Natural killer cell (primary cell): ENCODE measurements at regions not wholly inside any gene's neighbourhood (a gene's known extent, or its start where the extent isn't known, plus 50 kb on each side); places are given as distances from the start of the nearest gene placed in this dataset.

Source experiments
- ATAC-seq, 3 donors: fragments of 150-1000 bp in 2 of 3; fragments of 200-7000 bp in 1 of 3; cut with Tn5 transposase; 1 replicate in 1 of 3; 2 replicates in 2 of 3; pipeline ENCODE4 v1.10.0; 2021; ENCODE audit warnings: mild to moderate bottlenecking in 2 of 3, moderate library complexity in 2 of 3
- DNase-seq, 2 donors: peaks; one replicate each; pipeline versions ENCODE4 v3.0.0 to v3.0.0-alpha.2; 2013 to 2021; ENCODE audit warnings: mixed read lengths in 1 of 2
- H3K27ac ChIP-seq: one replicate; pipeline ENCODE4 v1.5.1; 2013; ENCODE audit warnings: mild to moderate bottlenecking, low read length
- H3K27me3 ChIP-seq: one replicate; pipeline ENCODE4 v1.6.1; 2013; ENCODE audit warnings: low read length; ENCODE audit not compliant: control insufficient read depth, insufficient read depth
- H3K36me3 ChIP-seq: one replicate; pipeline ENCODE4 v1.6.1; 2013; ENCODE audit warnings: low read length; ENCODE audit not compliant: control insufficient read depth, insufficient read depth
- H3K4me1 ChIP-seq: one replicate; pipeline ENCODE4 v1.6.1; 2013; ENCODE audit warnings: low read length; ENCODE audit not compliant: control insufficient read depth, insufficient read depth
- H3K4me3 ChIP-seq: one replicate; pipeline ENCODE4 v1.5.1; 2013; ENCODE audit warnings: low read length
- H3K9me3 ChIP-seq: one replicate; pipeline ENCODE4 v1.6.1; 2013; ENCODE audit warnings: low read length; ENCODE audit not compliant: control insufficient read depth, insufficient read depth
- H3K27ac Mint-ChIP-seq, 2 donors: one replicate each; pipeline ENCODE4 v1.8.0; 2022; ENCODE audit warnings: mild to moderate bottlenecking in 2 of 2, mixed read lengths in 2 of 2, moderate library complexity in 1 of 2
- H3K27me3 Mint-ChIP-seq, 2 donors: one replicate each; pipeline ENCODE4 v1.8.0; 2022; ENCODE audit warnings: low read depth in 2 of 2, mixed read lengths in 2 of 2
- H3K36me3 Mint-ChIP-seq: one replicate; pipeline ENCODE4 v1.8.0; 2022; ENCODE audit warnings: mixed read lengths
- H3K4me1 Mint-ChIP-seq, 2 donors: one replicate each; pipeline ENCODE4 v1.8.0; 2022; ENCODE audit warnings: mixed read lengths in 2 of 2
- H3K4me3 Mint-ChIP-seq: one replicate; pipeline ENCODE4 v1.8.0; 2022; ENCODE audit warnings: mild to moderate bottlenecking, moderate library complexity, mixed read lengths
- H3K9me3 Mint-ChIP-seq, 2 donors: one replicate each; pipeline ENCODE4 v1.8.0; 2022; ENCODE audit warnings: mixed read lengths in 2 of 2
- CTCF ChIP-seq: fragments of 200-600 bp; IDR thresholded peaks from one replicate; pipeline ENCODE4 v1.8.0; 2022; ENCODE audit warnings: antibody characterized with exemption
- WGBS: methylation state at CpG from one replicate; pipeline ENCODE4 v1.1.7; 2013; ENCODE audit warnings: missing lambda C conversion rate; ENCODE audit not compliant: insufficient coverage; 5-methylcytosine and 5-hydroxymethylcytosine counted together
- intact Hi-C: fragments of 100-400 bp; cut with micrococcal nuclease; formaldehyde crosslinking; loops from one replicate; pipeline ENCODE4 v1.14.2; 2022

GRCh38 chr12:41656454-41656853 lies 468.3 kb downstream of the PDZRN4 start:
- Histone ChIP-seq H3K9me3 (no peaks in the 10 kb centered on the region), H3K4me1 (no peaks in the 10 kb centered on the region), H3K4me3 (no peak overlapping the region), H3K27ac (no peak overlapping the region), H3K36me3 (no peaks in the 10 kb centered on the region), H3K27me3 (no peaks in the 10 kb centered on the region)
- H3K4me3 Mint-ChIP-seq = no peak overlapping the region
- intact Hi-C loops = no loop called here
- H3K27me3 Mint-ChIP-seq = no peaks in the 10 kb centered on the region
- no peak for TF ChIP-seq CTCF
- H3K36me3 Mint-ChIP-seq = no peaks in the 10 kb centered on the region
- no peaks in the 10 kb centered on the region for H3K4me1 Mint-ChIP-seq
- WGBS = no CpG with 5 or more reads among the region's 1 CpG
- no peak for DNase-seq
- H3K27ac Mint-ChIP-seq = no peak overlapping the region
- H3K9me3 Mint-ChIP-seq = peaks cover 18 to 19% of the 10 kb centered on the region in 2 donors
- no peak for ATAC-seq

- no peaks in the 10 kb centered on the region for H3K4me1 Mint-ChIP-seq
- H3K27ac Mint-ChIP-seq = no peak overlapping the region
- Histone ChIP-seq H3K36me3 (no peaks in the 10 kb centered on the region), H3K4me1 (no peaks in the 10 kb centered on the region), H3K27me3 (no peaks in the 10 kb centered on the region), H3K27ac (no peak overlapping the region), H3K9me3 (no peaks in the 10 kb centered on the region), H3K4me3 (no peak overlapping the region)
- H3K36me3 Mint-ChIP-seq = no peaks in the 10 kb centered on the region
- no peak overlapping the region for H3K4me3 Mint-ChIP-seq
- DNase-seq = no peak
- WGBS = 81% methylated on average over 6 of the region's 7 CpGs
- no peaks in the 10 kb centered on the region for H3K27me3 Mint-ChIP-seq
- H3K9me3 Mint-ChIP-seq = peaks cover 7 to 9% of the 10 kb centered on the region in 2 donors
- no peak for ATAC-seq
- no peak for TF ChIP-seq CTCF
- intact Hi-C loops = no loop called here
Measured at GRCh38 chr12:41653386-41654326, 465.5 kb downstream of the PDZRN4 start.

GRCh38 chr12:41652981-41653380 lies 464.9 kb downstream of the PDZRN4 start:
- H3K27ac Mint-ChIP-seq = no peak overlapping the region
- no peak overlapping the region for H3K4me3 ChIP-seq
- H3K27me3 ChIP-seq = no peaks in the 10 kb centered on the region
- DNase-seq (no peak), ATAC-seq (no peak)
- no peak for TF ChIP-seq CTCF
- H3K27ac ChIP-seq = no peak overlapping the region
- no peaks in the 10 kb centered on the region for H3K36me3 Mint-ChIP-seq
- intact Hi-C loops = no loop called here
- no peaks in the 10 kb centered on the region for H3K9me3 ChIP-seq
- H3K36me3 ChIP-seq = no peaks in the 10 kb centered on the region
- 83% methylated on average over 8 of the region's 8 CpGs for WGBS
- H3K27me3 Mint-ChIP-seq = no peaks in the 10 kb centered on the region
- no peak overlapping the region for H3K4me3 Mint-ChIP-seq
- H3K4me1 ChIP-seq = no peaks in the 10 kb centered on the region
- no peaks in the 10 kb centered on the region for H3K4me1 Mint-ChIP-seq
- H3K9me3 Mint-ChIP-seq = peaks cover 3 to 5% of the 10 kb centered on the region in 2 donors
